ENCODE measurements at regions not wholly inside any gene's neighbourhood (a gene's known extent, or its start where the extent isn't known, plus 50 kb on each side); places are given as distances from the start of the nearest gene placed in this dataset.

DNA sequence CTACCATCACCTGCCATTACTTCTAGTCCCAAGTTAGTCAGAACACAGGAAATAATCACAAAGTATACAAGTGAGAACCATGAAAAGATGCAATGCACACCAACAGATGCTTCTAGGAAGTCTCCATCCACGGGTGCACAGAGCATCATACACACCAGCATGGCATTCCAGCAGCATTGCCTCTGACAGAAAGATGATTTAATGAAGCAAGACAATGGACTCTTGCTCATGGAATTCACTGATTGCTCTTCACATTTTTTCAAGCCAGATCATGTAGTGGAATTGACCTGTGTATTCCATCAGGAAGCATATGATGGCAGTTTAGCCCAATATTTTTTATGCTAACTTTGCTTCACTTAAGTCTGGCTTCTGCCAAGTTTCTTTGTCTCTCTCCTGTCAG lies 406.3 kb upstream of the RGS17 start:
- TF ChIP-seq ZNF565 (CRISPR knock-in tag; conservative IDR thresholded peaks at IDR 0.05; ENCODE audit: low read depth) = no peak
- TF ChIP-seq TCF4 (CRISPR knock-in tag; IDR thresholded peaks at IDR 0.05; ENCODE audit: borderline replicate concordance) = no peak
- TF ChIP-seq, protein P1, sequence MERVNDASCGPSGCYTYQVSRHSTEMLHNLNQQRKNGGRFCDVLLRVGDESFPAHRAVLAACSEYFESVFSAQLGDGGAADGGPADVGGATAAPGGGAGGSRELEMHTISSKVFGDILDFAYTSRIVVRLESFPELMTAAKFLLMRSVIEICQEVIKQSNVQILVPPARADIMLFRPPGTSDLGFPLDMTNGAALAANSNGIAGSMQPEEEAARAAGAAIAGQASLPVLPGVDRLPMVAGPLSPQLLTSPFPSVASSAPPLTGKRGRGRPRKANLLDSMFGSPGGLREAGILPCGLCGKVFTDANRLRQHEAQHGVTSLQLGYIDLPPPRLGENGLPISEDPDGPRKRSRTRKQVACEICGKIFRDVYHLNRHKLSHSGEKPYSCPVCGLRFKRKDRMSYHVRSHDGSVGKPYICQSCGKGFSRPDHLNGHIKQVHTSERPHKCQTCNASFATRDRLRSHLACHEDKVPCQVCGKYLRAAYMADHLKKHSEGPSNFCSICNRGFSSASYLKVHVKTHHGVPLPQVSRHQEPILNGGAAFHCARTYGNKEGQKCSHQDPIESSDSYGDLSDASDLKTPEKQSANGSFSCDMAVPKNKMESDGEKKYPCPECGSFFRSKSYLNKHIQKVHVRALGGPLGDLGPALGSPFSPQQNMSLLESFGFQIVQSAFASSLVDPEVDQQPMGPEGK (CRISPR knock-in tag; IDR thresholded peaks at IDR 0.05; ENCODE audit: borderline replicate concordance) = peak; percentile 56; the same call in 1 of the 2 replicates
- no peak for TF ChIP-seq BACH2 (CRISPR knock-in tag; IDR thresholded peaks at IDR 0.05; ENCODE audit: borderline replicate concordance)
- TF ChIP-seq RARB (CRISPR knock-in tag; IDR thresholded peaks at IDR 0.05) = no peak
- TF ChIP-seq, protein P2, sequence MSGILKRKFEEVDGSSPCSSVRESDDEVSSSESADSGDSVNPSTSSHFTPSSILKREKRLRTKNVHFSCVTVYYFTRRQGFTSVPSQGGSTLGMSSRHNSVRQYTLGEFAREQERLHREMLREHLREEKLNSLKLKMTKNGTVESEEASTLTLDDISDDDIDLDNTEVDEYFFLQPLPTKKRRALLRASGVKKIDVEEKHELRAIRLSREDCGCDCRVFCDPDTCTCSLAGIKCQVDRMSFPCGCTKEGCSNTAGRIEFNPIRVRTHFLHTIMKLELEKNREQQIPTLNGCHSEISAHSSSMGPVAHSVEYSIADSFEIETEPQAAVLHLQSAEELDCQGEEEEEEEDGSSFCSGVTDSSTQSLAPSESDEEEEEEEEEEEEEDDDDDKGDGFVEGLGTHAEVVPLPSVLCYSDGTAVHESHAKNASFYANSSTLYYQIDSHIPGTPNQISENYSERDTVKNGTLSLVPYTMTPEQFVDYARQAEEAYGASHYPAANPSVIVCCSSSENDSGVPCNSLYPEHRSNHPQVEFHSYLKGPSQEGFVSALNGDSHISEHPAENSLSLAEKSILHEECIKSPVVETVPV (CRISPR knock-in tag; IDR thresholded peaks at IDR 0.05) = no peak
- no peak for TF ChIP-seq ZNF8 (CRISPR knock-in tag; IDR thresholded peaks at IDR 0.05)
- peak; percentile 81 for TF ChIP-seq GLIS3 (CRISPR knock-in tag; IDR thresholded peaks at IDR 0.05)
- no peak for TF ChIP-seq ESRRG (CRISPR knock-in tag; IDR thresholded peaks at IDR 0.05)
- TF ChIP-seq ZFP3 (CRISPR knock-in tag; IDR thresholded peaks at IDR 0.05) = no peak
- no peak for TF ChIP-seq ZC3H10 (CRISPR knock-in tag; IDR thresholded peaks at IDR 0.05)
- no peak for TF ChIP-seq OSR1 (CRISPR knock-in tag; IDR thresholded peaks at IDR 0.05)
- peak; percentile 99 for TF ChIP-seq ISL1 (CRISPR knock-in tag; IDR thresholded peaks at IDR 0.05)
- TF ChIP-seq ZFP30 (CRISPR knock-in tag; IDR thresholded peaks at IDR 0.05) = no peak
- no peak for TF ChIP-seq CSDC2 (CRISPR knock-in tag; IDR thresholded peaks at IDR 0.05)
- TF ChIP-seq, protein P3, sequence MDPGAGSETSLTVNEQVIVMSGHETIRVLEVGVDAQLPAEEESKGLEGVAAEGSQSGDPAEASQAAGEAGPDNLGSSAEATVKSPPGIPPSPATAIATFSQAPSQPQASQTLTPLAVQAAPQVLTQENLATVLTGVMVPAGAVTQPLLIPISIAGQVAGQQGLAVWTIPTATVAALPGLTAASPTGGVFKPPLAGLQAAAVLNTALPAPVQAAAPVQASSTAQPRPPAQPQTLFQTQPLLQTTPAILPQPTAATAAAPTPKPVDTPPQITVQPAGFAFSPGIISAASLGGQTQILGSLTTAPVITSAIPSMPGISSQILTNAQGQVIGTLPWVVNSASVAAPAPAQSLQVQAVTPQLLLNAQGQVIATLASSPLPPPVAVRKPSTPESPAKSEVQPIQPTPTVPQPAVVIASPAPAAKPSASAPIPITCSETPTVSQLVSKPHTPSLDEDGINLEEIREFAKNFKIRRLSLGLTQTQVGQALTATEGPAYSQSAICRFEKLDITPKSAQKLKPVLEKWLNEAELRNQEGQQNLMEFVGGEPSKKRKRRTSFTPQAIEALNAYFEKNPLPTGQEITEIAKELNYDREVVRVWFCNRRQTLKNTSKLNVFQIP (CRISPR knock-in tag; IDR thresholded peaks at IDR 0.05; ENCODE audit: borderline replicate concordance, low read depth) = 0 out of 2 replicates have a peak, but pooled peaks have one; percentile 63
- TF ChIP-seq, protein P4, sequence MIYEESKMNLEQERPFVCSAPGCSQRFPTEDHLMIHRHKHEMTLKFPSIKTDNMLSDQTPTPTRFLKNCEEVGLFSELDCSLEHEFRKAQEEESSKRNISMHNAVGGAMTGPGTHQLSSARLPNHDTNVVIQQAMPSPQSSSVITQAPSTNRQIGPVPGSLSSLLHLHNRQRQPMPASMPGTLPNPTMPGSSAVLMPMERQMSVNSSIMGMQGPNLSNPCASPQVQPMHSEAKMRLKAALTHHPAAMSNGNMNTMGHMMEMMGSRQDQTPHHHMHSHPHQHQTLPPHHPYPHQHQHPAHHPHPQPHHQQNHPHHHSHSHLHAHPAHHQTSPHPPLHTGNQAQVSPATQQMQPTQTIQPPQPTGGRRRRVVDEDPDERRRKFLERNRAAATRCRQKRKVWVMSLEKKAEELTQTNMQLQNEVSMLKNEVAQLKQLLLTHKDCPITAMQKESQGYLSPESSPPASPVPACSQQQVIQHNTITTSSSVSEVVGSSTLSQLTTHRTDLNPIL (CRISPR knock-in tag; IDR thresholded peaks at IDR 0.05; ENCODE audit: low read depth) = peak; percentile 92
- peak; percentile 95 for ATAC-seq

DNA sequence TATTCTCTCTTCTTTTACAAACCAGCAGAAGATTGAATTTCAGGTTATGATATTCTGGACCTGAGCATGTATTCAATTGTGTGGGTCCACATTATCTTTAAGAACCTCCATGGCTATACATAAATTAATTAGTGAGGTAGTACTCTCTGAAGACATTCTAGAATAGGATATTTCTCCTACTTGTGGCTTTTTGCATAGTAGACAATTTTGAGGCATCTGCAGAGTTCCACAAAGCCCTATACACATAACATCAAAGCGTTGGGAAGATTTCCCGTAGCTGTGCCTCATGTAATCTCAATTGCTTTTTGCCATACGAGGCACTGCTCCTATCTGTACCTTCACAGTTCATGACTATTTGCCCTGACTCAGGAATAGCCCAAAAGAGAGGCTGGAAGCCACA lies 395.4 kb upstream of the RGS17 start:
- ATAC-seq = no peak
- no peak for TF ChIP-seq RARB (CRISPR knock-in tag; IDR thresholded peaks at IDR 0.05)
- TF ChIP-seq CSDC2 (CRISPR knock-in tag; IDR thresholded peaks at IDR 0.05) = no peak
- no peak for TF ChIP-seq ISL1 (CRISPR knock-in tag; IDR thresholded peaks at IDR 0.05)
- no peak for TF ChIP-seq ZNF70 (CRISPR knock-in tag; IDR thresholded peaks at IDR 0.05)
- no peak for TF ChIP-seq TOX (CRISPR knock-in tag; IDR thresholded peaks at IDR 0.05; ENCODE audit: borderline replicate concordance)
- no peak for TF ChIP-seq ZNF8 (CRISPR knock-in tag; IDR thresholded peaks at IDR 0.05)
- TF ChIP-seq SNAI2 (CRISPR knock-in tag; IDR thresholded peaks at IDR 0.05) = no peak
- no peak for TF ChIP-seq ESRRG (CRISPR knock-in tag; IDR thresholded peaks at IDR 0.05)
- no peak for TF ChIP-seq ZFP3 (CRISPR knock-in tag; IDR thresholded peaks at IDR 0.05)
- no peak for TF ChIP-seq OSR1 (CRISPR knock-in tag; IDR thresholded peaks at IDR 0.05)
- TF ChIP-seq, protein P4 (CRISPR knock-in tag; IDR thresholded peaks at IDR 0.05; ENCODE audit: low read depth) = no peak
- TF ChIP-seq GLIS3 (CRISPR knock-in tag; IDR thresholded peaks at IDR 0.05) = no peak
- no peak for TF ChIP-seq ARNTL (CRISPR knock-in tag; IDR thresholded peaks at IDR 0.05; ENCODE audit: borderline replicate concordance, low read depth)
- no peak for TF ChIP-seq TCF4 (CRISPR knock-in tag; IDR thresholded peaks at IDR 0.05; ENCODE audit: borderline replicate concordance)
- no peak for TF ChIP-seq PPARA (CRISPR knock-in tag; IDR thresholded peaks at IDR 0.05; ENCODE audit: borderline replicate concordance)

DNA sequence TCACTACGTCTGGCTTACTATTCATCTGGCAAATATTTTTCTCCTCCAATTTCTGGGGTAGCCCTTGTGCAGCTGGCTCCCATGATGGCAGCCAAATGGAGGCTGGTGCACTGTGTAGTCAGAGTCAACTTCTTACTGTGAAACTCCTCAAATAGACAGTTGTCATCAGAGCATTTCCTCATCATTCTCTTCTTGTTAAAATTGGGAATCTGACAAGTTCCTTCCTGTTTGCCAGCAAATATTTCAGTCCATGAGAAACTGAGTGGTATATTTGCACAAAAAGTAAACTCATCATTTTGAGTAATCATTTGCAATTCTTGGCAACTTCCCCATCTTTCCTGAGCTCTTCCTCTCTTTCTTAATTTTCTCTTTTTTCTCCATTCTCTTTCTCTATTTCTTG lies 394.9 kb upstream of the RGS17 start:
- no peak for ATAC-seq
- no peak for TF ChIP-seq ZNF8 (CRISPR knock-in tag; IDR thresholded peaks at IDR 0.05)
- no peak for TF ChIP-seq SNAI2 (CRISPR knock-in tag; IDR thresholded peaks at IDR 0.05)
- TF ChIP-seq ZFP3 (CRISPR knock-in tag; IDR thresholded peaks at IDR 0.05) = no peak
- TF ChIP-seq CSDC2 (CRISPR knock-in tag; IDR thresholded peaks at IDR 0.05) = no peak
- TF ChIP-seq ZC3H10 (CRISPR knock-in tag; IDR thresholded peaks at IDR 0.05) = no peak
- TF ChIP-seq TCF4 (CRISPR knock-in tag; IDR thresholded peaks at IDR 0.05; ENCODE audit: borderline replicate concordance) = no peak
- TF ChIP-seq BACH2 (CRISPR knock-in tag; IDR thresholded peaks at IDR 0.05; ENCODE audit: borderline replicate concordance) = no peak
- TF ChIP-seq ESRRG (CRISPR knock-in tag; IDR thresholded peaks at IDR 0.05) = no peak
- TF ChIP-seq, protein P1 (CRISPR knock-in tag; IDR thresholded peaks at IDR 0.05; ENCODE audit: borderline replicate concordance) = no peak
- no peak for TF ChIP-seq ZFP30 (CRISPR knock-in tag; IDR thresholded peaks at IDR 0.05)
- TF ChIP-seq OSR1 (CRISPR knock-in tag; IDR thresholded peaks at IDR 0.05) = no peak
- no peak for TF ChIP-seq PPARA (CRISPR knock-in tag; IDR thresholded peaks at IDR 0.05; ENCODE audit: borderline replicate concordance)
